Naive thymus-derived CD8-positive, alpha-beta T cell (primary cell): ENCODE measurements at regions not wholly inside any gene's neighbourhood (a gene's known extent, or its start where the extent isn't known, plus 50 kb on each side); places are given as distances from the start of the nearest gene placed in this dataset.

Experiments used
- ATAC-seq, 2 donors: fragments of 150-1000 bp; cut with Tn5 transposase in 1 of 2; sonication (Bioruptor Pico), chemical (Tn5 transposase) in 1 of 2; 1 replicate in 1 of 2; 2 replicates in 1 of 2; pipeline ENCODE4 v1.10.0; 2021; ENCODE audit warnings: mild to moderate bottlenecking in 2 of 2, moderate library complexity in 2 of 2
- POLR2A ChIA-PET: fragments of 350-600 bp; sonication (Branson Sonifier 250); formaldehyde crosslinking; loops from one replicate; lab custom pipeline; 2021; ENCODE audit warnings: antibody characterized with exemption; lab: Charles Lee
- DNase-seq, 10 donors: peaks; one replicate each; pipeline versions ENCODE4 v3.0.0 to v3.0.0-alpha.2; 2020 to 2022
- H3K27ac Mint-ChIP-seq, 10 donors: one replicate each; pipeline ENCODE4 v1.8.0; 2020 to 2022; ENCODE audit warnings: mild to moderate bottlenecking in 10 of 10, mixed read lengths in 10 of 10, moderate library complexity in 4 of 10, inconsistent platforms in 1 of 10
- H3K27me3 Mint-ChIP-seq, 5 donors: one replicate each; pipeline ENCODE4 v1.8.0; 2021 to 2022; ENCODE audit warnings: mixed read lengths in 5 of 5
- H3K36me3 Mint-ChIP-seq, 3 donors: one replicate each; pipeline ENCODE4 v1.8.0; 2020 to 2022; ENCODE audit warnings: mixed read lengths in 3 of 3, mild to moderate bottlenecking in 2 of 3, inconsistent platforms in 1 of 3
- H3K4me1 Mint-ChIP-seq, 4 donors: one replicate each; pipeline ENCODE4 v1.8.0; 2021 to 2022; ENCODE audit warnings: mixed read lengths in 4 of 4
- H3K4me3 Mint-ChIP-seq, 10 donors: one replicate each; pipeline ENCODE4 v1.8.0; 2020 to 2022; ENCODE audit warnings: mild to moderate bottlenecking in 10 of 10, mixed read lengths in 10 of 10, moderate library complexity in 6 of 10, inconsistent platforms in 1 of 10
- H3K9me3 Mint-ChIP-seq, 9 donors: one replicate each; pipeline ENCODE4 v1.8.0; 2020 to 2022; ENCODE audit warnings: mixed read lengths in 9 of 9, mild to moderate bottlenecking in 3 of 9, inconsistent platforms in 1 of 9, moderate library complexity in 1 of 9

GRCh38 chr9:86642721-86643120 lies 288.5 kb upstream of the TUT7 start:
- H3K27ac Mint-ChIP-seq, result no peak overlapping the region
- DNase-seq (no peak), ATAC-seq (no peak)
- H3K4me3 Mint-ChIP-seq, result no peak overlapping the region
- H3K27me3 Mint-ChIP-seq, result peaks cover 0 to 8% (median 2%) of the 10 kb centered on the region in 5 donors
- no peaks in the 10 kb centered on the region for H3K9me3 Mint-ChIP-seq
- POLR2A ChIA-PET, result no interaction called here
- H3K36me3 Mint-ChIP-seq, result no peaks in the 10 kb centered on the region
- H3K4me1 Mint-ChIP-seq, result no peaks in the 10 kb centered on the region

- DNase-seq (no peak), ATAC-seq (no peak)
- no peak overlapping the region for H3K4me3 Mint-ChIP-seq
- no peaks in the 10 kb centered on the region for H3K9me3 Mint-ChIP-seq
- H3K27me3 Mint-ChIP-seq, result peaks cover 4 to 10% (median 8%) of the 10 kb centered on the region in 5 donors
- no peaks in the 10 kb centered on the region for H3K36me3 Mint-ChIP-seq
- H3K4me1 Mint-ChIP-seq, result no peaks in the 10 kb centered on the region
- no peak overlapping the region for H3K27ac Mint-ChIP-seq
- POLR2A ChIA-PET, result no interaction called here
These were observed 287.8 kb upstream of the TUT7 start for GRCh38 chr9:86641970-86642369.

- no peaks in the 10 kb centered on the region for H3K4me1 Mint-ChIP-seq
- H3K9me3 Mint-ChIP-seq, result no peaks in the 10 kb centered on the region
- no peak for DNase-seq
- no peak overlapping the region for H3K4me3 Mint-ChIP-seq
- H3K27me3 Mint-ChIP-seq, result peaks cover 4 to 27% (median 19%) of the 10 kb centered on the region in 5 donors
- POLR2A ChIA-PET, result no interaction called here
- H3K36me3 Mint-ChIP-seq, result peaks cover 0 to 2% (median 0%) of the 10 kb centered on the region in 3 donors
- ATAC-seq, result no peak
- no peak overlapping the region for H3K27ac Mint-ChIP-seq
These were observed 285.7 kb upstream of the TUT7 start for GRCh38 chr9:86639899-86640379.

- Mint-ChIP-seq H3K36me3 (peaks cover 0 to 7% (median 3%) of the 10 kb centered on the region in 3 donors), H3K27me3 (peaks cover 4 to 34% (median 24%) of the 10 kb centered on the region in 5 donors), H3K4me1 (no peaks in the 10 kb centered on the region), H3K27ac (no peak overlapping the region), H3K4me3 (no peak overlapping the region), H3K9me3 (peaks cover 0 to 4% (median 0%) of the 10 kb centered on the region in 9 donors)
- DNase-seq, result no peak
- POLR2A ChIA-PET, result no interaction called here
- ATAC-seq, result no peak
These were observed 285.1 kb upstream of the TUT7 start for GRCh38 chr9:86639287-86639686.

- no peak for ATAC-seq
- no peak overlapping the region for H3K4me3 Mint-ChIP-seq
- DNase-seq, result no peak
- POLR2A ChIA-PET, result no interaction called here
- H3K27ac Mint-ChIP-seq, result no peak overlapping the region
- peaks cover 0 to 7% (median 3%) of the 10 kb centered on the region in 3 donors for H3K36me3 Mint-ChIP-seq
- H3K4me1 Mint-ChIP-seq, result no peaks in the 10 kb centered on the region
- H3K27me3 Mint-ChIP-seq, result peaks cover 8 to 44% (median 26%) of the 10 kb centered on the region in 5 donors
- peaks cover 0 to 4% (median 0%) of the 10 kb centered on the region in 9 donors for H3K9me3 Mint-ChIP-seq
These were observed 283.9 kb upstream of the TUT7 start for GRCh38 chr9:86638109-86638508.

GRCh38 chr9:86637515-86637914 lies 283.3 kb upstream of the TUT7 start:
- Mint-ChIP-seq H3K4me3 (no peak overlapping the region), H3K9me3 (peaks cover 0 to 4% (median 0%) of the 10 kb centered on the region in 9 donors), H3K27ac (no peak overlapping the region), H3K27me3 (peaks cover 6 to 44% (median 26%) of the 10 kb centered on the region in 5 donors), H3K4me1 (no peaks in the 10 kb centered on the region), H3K36me3 (peaks cover 0 to 7% (median 3%) of the 10 kb centered on the region in 3 donors)
- POLR2A ChIA-PET, result no interaction called here
- DNase-seq, result peak in 1 of 10 donors; percentile 2
- no peak for ATAC-seq

- Mint-ChIP-seq H3K4me3 (no peak overlapping the region), H3K27me3 (peaks cover 9 to 44% (median 26%) of the 10 kb centered on the region in 5 donors), H3K36me3 (peaks cover 0 to 7% (median 3%) of the 10 kb centered on the region in 3 donors), H3K4me1 (no peaks in the 10 kb centered on the region), H3K9me3 (peaks cover 0 to 4% (median 0%) of the 10 kb centered on the region in 9 donors), H3K27ac (no peak overlapping the region)
- ATAC-seq, result no peak
- no peak for DNase-seq
- POLR2A ChIA-PET, result no interaction called here
These were observed 282.3 kb upstream of the TUT7 start for GRCh38 chr9:86636519-86636918.

GRCh38 chr9:86636038-86636437 lies 281.8 kb upstream of the TUT7 start:
- H3K27me3 Mint-ChIP-seq, result peaks cover 9 to 44% (median 26%) of the 10 kb centered on the region in 5 donors
- ATAC-seq (no peak), DNase-seq (no peak)
- POLR2A ChIA-PET, result no interaction called here
- no peak overlapping the region for H3K4me3 Mint-ChIP-seq
- H3K4me1 Mint-ChIP-seq, result no peaks in the 10 kb centered on the region
- H3K36me3 Mint-ChIP-seq, result peaks cover 0 to 7% (median 3%) of the 10 kb centered on the region in 3 donors
- peaks cover 0 to 4% (median 0%) of the 10 kb centered on the region in 9 donors for H3K9me3 Mint-ChIP-seq
- H3K27ac Mint-ChIP-seq, result no peak overlapping the region

GRCh38 chr9:86634501-86634900 lies 280.3 kb upstream of the TUT7 start:
- no peak for DNase-seq
- Mint-ChIP-seq H3K9me3 (peaks cover 0 to 4% (median 0%) of the 10 kb centered on the region in 9 donors), H3K27me3 (peaks cover 9 to 44% (median 26%) of the 10 kb centered on the region in 5 donors), H3K4me3 (no peak overlapping the region), H3K4me1 (no peaks in the 10 kb centered on the region), H3K36me3 (peaks cover 0 to 7% (median 3%) of the 10 kb centered on the region in 3 donors), H3K27ac (no peak overlapping the region)
- ATAC-seq, result no peak
- POLR2A ChIA-PET, result no interaction called here

GRCh38 chr9:86633945-86634344 lies 279.7 kb upstream of the TUT7 start:
- no peak for ATAC-seq
- H3K27ac Mint-ChIP-seq, result no peak overlapping the region
- peaks cover 9 to 44% (median 26%) of the 10 kb centered on the region in 5 donors for H3K27me3 Mint-ChIP-seq

GRCh38 chr9:86632537-86632936 lies 278.3 kb upstream of the TUT7 start:
- DNase-seq (no peak), ATAC-seq (no peak)
- H3K4me3 Mint-ChIP-seq, result no peak overlapping the region
- H3K4me1 Mint-ChIP-seq, result no peaks in the 10 kb centered on the region
- H3K27me3 Mint-ChIP-seq, result peaks cover 9 to 43% (median 25%) of the 10 kb centered on the region in 5 donors
- POLR2A ChIA-PET, result no interaction called here
- H3K9me3 Mint-ChIP-seq, result peaks cover 0 to 4% (median 0%) of the 10 kb centered on the region in 9 donors
- H3K27ac Mint-ChIP-seq, result no peak overlapping the region
- peaks cover 0 to 7% (median 3%) of the 10 kb centered on the region in 3 donors for H3K36me3 Mint-ChIP-seq

More at GRCh38 chr9:86633945-86634344, 279.7 kb upstream of the TUT7 start:
- POLR2A ChIA-PET, result no interaction called here
- no peak overlapping the region for H3K4me3 Mint-ChIP-seq
- DNase-seq, result no peak
- H3K4me1 Mint-ChIP-seq, result no peaks in the 10 kb centered on the region
- H3K36me3 Mint-ChIP-seq, result peaks cover 0 to 7% (median 3%) of the 10 kb centered on the region in 3 donors
- peaks cover 0 to 4% (median 0%) of the 10 kb centered on the region in 9 donors for H3K9me3 Mint-ChIP-seq

GRCh38 chr9:86629530-86629929 lies 275.3 kb upstream of the TUT7 start:
- no peak for ATAC-seq
- DNase-seq, result no peak
- Mint-ChIP-seq H3K4me1 (no peaks in the 10 kb centered on the region), H3K27me3 (peaks cover 2 to 13% (median 8%) of the 10 kb centered on the region in 5 donors), H3K27ac (no peak overlapping the region), H3K9me3 (peaks cover 0 to under 1% (median 0%) of the 10 kb centered on the region in 9 donors), H3K4me3 (no peak overlapping the region), H3K36me3 (peaks cover 0 to 1% (median under 1%) of the 10 kb centered on the region in 3 donors)
- POLR2A ChIA-PET, result no interaction called here

GRCh38 chr9:86626802-86627201 lies 272.6 kb upstream of the TUT7 start:
- DNase-seq, result no peak
- Mint-ChIP-seq H3K4me1 (no peaks in the 10 kb centered on the region), H3K9me3 (no peaks in the 10 kb centered on the region), H3K27me3 (no peaks in the 10 kb centered on the region), H3K36me3 (no peaks in the 10 kb centered on the region), H3K27ac (no peak overlapping the region), H3K4me3 (no peak overlapping the region)
- no peak for ATAC-seq
- POLR2A ChIA-PET, result no interaction called here

GRCh38 chr9:86624630-86625029 lies 270.4 kb upstream of the TUT7 start:
- Mint-ChIP-seq H3K27ac (no peak overlapping the region), H3K27me3 (no peaks in the 10 kb centered on the region), H3K4me1 (no peaks in the 10 kb centered on the region), H3K4me3 (no peak overlapping the region), H3K9me3 (no peaks in the 10 kb centered on the region), H3K36me3 (no peaks in the 10 kb centered on the region)
- DNase-seq, result no peak
- no peak for ATAC-seq
- POLR2A ChIA-PET, result no interaction called here
